Body of pancreas (tissue), 4 donors: ENCODE measurements at regions not wholly inside any gene's neighbourhood (a gene's known extent, or its start where the extent isn't known, plus 50 kb on each side); places are given as distances from the start of the nearest gene placed in this dataset.

Experiments used
- ATAC-seq: fragments of 150-250 bp; one replicate; pipeline ENCODE4 v1.9.1; 2016
- DNase-seq, 4 donors: peaks; one replicate each; pipeline ENCODE4 v3.0.0-alpha.2; 2019
- H3K27ac ChIP-seq, 4 donors: fragments of 200-600 bp; sonication (generic); 1 replicate in 3 of 4; 2 replicates in 1 of 4; pipeline versions ENCODE4 v1.5.1 to v1.6.1; 2016 to 2019; ENCODE audit warnings: mild to moderate bottlenecking in 1 of 4, mixed read lengths in 1 of 4, moderate library complexity in 1 of 4
- H3K27me3 ChIP-seq, 2 donors: fragments of 200-600 bp; sonication (generic); one replicate each; pipeline ENCODE4 v1.6.0; 2016; ENCODE audit warnings: mild to moderate bottlenecking in 1 of 2
- H3K36me3 ChIP-seq, 2 donors: fragments of 200-600 bp; sonication (generic); replicated peaks in 1 of 2; 2 replicates each; pipeline ENCODE4 v1.5.1; 2016; ENCODE audit warnings: low read depth in 2 of 2; ENCODE audit not compliant: insufficient read depth in 1 of 2
- H3K4me1 ChIP-seq: fragments of 200-600 bp; sonication (generic); one replicate; pipeline ENCODE4 v1.6.0; 2016
- H3K4me3 ChIP-seq, 2 donors: fragments of 200-600 bp; sonication (generic); 1 replicate in 1 of 2; 2 replicates in 1 of 2; pipeline ENCODE4 v1.5.1; 2016 to 2019
- H3K9me3 ChIP-seq, 3 donors: fragments of 200-600 bp; sonication (generic); 1 replicate in 2 of 3; 2 replicates in 1 of 3; pipeline ENCODE4 v1.5.1; 2016
- CTCF ChIP-seq, 7 experiments: fragments of 450-650 bp in 4 of 7; fragments of 200-600 bp in 3 of 7; sonication (generic) in 3 of 7; IDR thresholded peaks; one replicate each; pipeline ENCODE4 v1.5.1; 2016 to 2019; ENCODE audit warnings: antibody characterized with exemption in 7 of 7
- POLR2A ChIP-seq, 3 donors: fragments of 450-650 bp; IDR thresholded peaks; one replicate each; pipeline ENCODE4 v1.6.1; 2016; ENCODE audit warnings: antibody characterized with exemption in 3 of 3, mild to moderate bottlenecking in 2 of 3
- whole genome bisulfite sequencing, 2 donors: methylation state at CpG; one replicate each; pipeline ENCODE4 v1.1.5; 2017; 5-methylcytosine and 5-hydroxymethylcytosine counted together
- intact Hi-C: fragments of 100-400 bp; cut with DNase I; formaldehyde crosslinking; loops from one replicate; pipeline ENCODE4 v1.15.1; 2023

GRCh38 chr13:108439556-108439955 is 170.0 kb downstream of the TNFSF13B start:
- H3K27ac ChIP-seq: no peak overlapping the region
- no peaks in the 10 kb centered on the region for H3K4me1 ChIP-seq
- no peaks in the 10 kb centered on the region for H3K36me3 ChIP-seq
- no peak for ATAC-seq
- H3K4me3 ChIP-seq: no peak overlapping the region
- no peak for TF ChIP-seq CTCF (IDR thresholded peaks at IDR 0.05)
- no peak for TF ChIP-seq POLR2A (IDR thresholded peaks at IDR 0.05)
- H3K9me3 ChIP-seq: no peaks in the 10 kb centered on the region
- intact Hi-C loops: no loop called here
- 41 to 46% methylated on average over 7 of the region's 7 CpGs for WGBS, 2 donors
- no peak for DNase-seq
- H3K27me3 ChIP-seq: no peaks in the 10 kb centered on the region

DNA sequence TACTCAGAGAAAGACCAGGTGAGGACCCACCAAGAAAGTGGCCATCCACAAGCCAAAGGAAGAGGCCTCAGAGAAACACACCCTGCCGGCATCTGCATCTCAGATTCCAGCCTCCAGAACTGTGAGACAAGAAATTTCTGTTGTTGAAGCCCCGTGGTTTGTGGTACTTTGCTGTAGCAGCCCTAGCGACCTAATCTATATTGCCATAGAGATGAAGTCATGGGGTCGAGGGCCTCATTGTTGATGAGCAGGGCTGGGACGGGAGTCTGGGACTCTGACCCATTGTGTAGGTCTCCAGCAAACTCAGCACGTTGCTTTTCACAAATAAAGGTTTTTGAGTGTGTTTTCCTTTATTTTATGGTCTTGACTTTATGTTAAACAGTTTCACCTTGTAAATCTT is 174.9 kb downstream of the TNFSF13B start:
- 21 to 22% methylated on average over 6 of the region's 6 CpGs for WGBS, 2 donors
- TF ChIP-seq POLR2A (IDR thresholded peaks at IDR 0.05) (no peak), CTCF (IDR thresholded peaks at IDR 0.05) (no peak)
- Histone ChIP-seq H3K4me3 (no peak overlapping the region), H3K27ac (no peak overlapping the region), H3K4me1 (no peaks in the 10 kb centered on the region), H3K36me3 (no peaks in the 10 kb centered on the region), H3K27me3 (no peaks in the 10 kb centered on the region), H3K9me3 (no peaks in the 10 kb centered on the region)
- ATAC-seq: no peak
- no peak for DNase-seq
- intact Hi-C loops: no loop called here

- no peak for ATAC-seq
- Histone ChIP-seq H3K4me1 (no peaks in the 10 kb centered on the region), H3K36me3 (no peaks in the 10 kb centered on the region), H3K4me3 (no peak overlapping the region), H3K9me3 (no peaks in the 10 kb centered on the region), H3K27me3 (no peaks in the 10 kb centered on the region), H3K27ac (no peak overlapping the region)
- intact Hi-C loops: no loop called here
- no peak for DNase-seq
- TF ChIP-seq POLR2A (IDR thresholded peaks at IDR 0.05): no peak
- no peak for TF ChIP-seq CTCF (IDR thresholded peaks at IDR 0.05)
Measured at GRCh38 chr13:108448891-108449290, 179.4 kb downstream of the TNFSF13B start.

- TF ChIP-seq POLR2A (IDR thresholded peaks at IDR 0.05): no peak
- TF ChIP-seq CTCF (IDR thresholded peaks at IDR 0.05): no peak
- no peak for DNase-seq
- no peak overlapping the region for H3K27ac ChIP-seq
- intact Hi-C loops: no loop called here
- no peak overlapping the region for H3K4me3 ChIP-seq
- no peaks in the 10 kb centered on the region for H3K36me3 ChIP-seq
- H3K27me3 ChIP-seq: no peaks in the 10 kb centered on the region
- no peak for ATAC-seq
- H3K4me1 ChIP-seq: no peaks in the 10 kb centered on the region
- 57 to 62% methylated on average over 5 of the region's 5 CpGs for WGBS, 2 donors
- no peaks in the 10 kb centered on the region for H3K9me3 ChIP-seq
Measured at GRCh38 chr13:108451121-108451520, 178.3 kb upstream of the MYO16 start.

- TF ChIP-seq CTCF (IDR thresholded peaks at IDR 0.05) (no peak), POLR2A (IDR thresholded peaks at IDR 0.05) (no peak)
- intact Hi-C loops: no loop called here
- H3K9me3 ChIP-seq: no peaks in the 10 kb centered on the region
- no peaks in the 10 kb centered on the region for H3K27me3 ChIP-seq
- H3K36me3 ChIP-seq: no peaks in the 10 kb centered on the region
- DNase-seq (no peak), ATAC-seq (no peak)
- H3K4me3 ChIP-seq: no peak overlapping the region
- no peak overlapping the region for H3K27ac ChIP-seq
- H3K4me1 ChIP-seq: no peaks in the 10 kb centered on the region
- whole genome bisulfite sequencing, 2 donors: 89 to 93% methylated on average over 2 of the region's 2 CpGs
Measured at GRCh38 chr13:108455320-108455719, 174.1 kb upstream of the MYO16 start.
